Lung (tissue), 11 donors: ENCODE measurements at regions not wholly inside any gene's neighbourhood (a gene's known extent, or its start where the extent isn't known, plus 50 kb on each side); places are given as distances from the start of the nearest gene placed in this dataset.

Source experiments
- ATAC-seq: fragments of 200-7000 bp; cut with Tn5 transposase; one replicate; pipeline ENCODE4 v1.9.1; 2020; ENCODE audit warnings: moderate number of reproducible peaks; ENCODE audit not compliant: insufficient read depth, low FRiP score
- DNase-seq, 3 donors: peaks; one replicate each; pipeline ENCODE4 v3.0.0-alpha.2; 2013 to 2017
- H3K27ac ChIP-seq, 2 donors: one replicate each; pipeline ENCODE4 v1.5.1; 2013; ENCODE audit warnings: mild to moderate bottlenecking in 2 of 2, moderate library complexity in 2 of 2, control low read depth in 1 of 2, inconsistent platforms in 1 of 2, low read depth in 1 of 2, low read length in 1 of 2
- H3K27me3 ChIP-seq, 3 donors: one replicate each; pipeline ENCODE4 v1.5.1; 2013; ENCODE audit warnings: low read length in 2 of 3; ENCODE audit not compliant: control insufficient read depth in 3 of 3, insufficient read depth in 3 of 3
- H3K36me3 ChIP-seq, 4 donors: one replicate each; pipeline ENCODE4 v1.5.1; 2013; ENCODE audit warnings: low read length in 4 of 4, mild to moderate bottlenecking in 1 of 4, moderate library complexity in 1 of 4; ENCODE audit not compliant: control insufficient read depth in 4 of 4, insufficient read depth in 4 of 4
- H3K4me1 ChIP-seq, 5 donors: one replicate each; pipeline ENCODE4 v1.5.1; 2013; ENCODE audit warnings: low read length in 5 of 5, mild to moderate bottlenecking in 2 of 5, moderate library complexity in 1 of 5; ENCODE audit not compliant: control insufficient read depth in 5 of 5, insufficient read depth in 5 of 5
- H3K4me3 ChIP-seq: one replicate; pipeline ENCODE4 v1.5.1; 2013; ENCODE audit warnings: mild to moderate bottlenecking, control low read depth, moderate library complexity
- H3K9ac ChIP-seq, 2 donors: one replicate each; pipeline ENCODE4 v1.5.1; 2013; ENCODE audit warnings: low read length in 2 of 2, control low read depth in 1 of 2; ENCODE audit not compliant: insufficient read depth in 1 of 2
- H3K9me3 ChIP-seq, 4 donors: one replicate each; pipeline ENCODE4 v1.5.1; 2013; ENCODE audit warnings: low read length in 3 of 4, mild to moderate bottlenecking in 1 of 4, moderate library complexity in 1 of 4; ENCODE audit not compliant: control insufficient read depth in 4 of 4, insufficient read depth in 3 of 4
- CTCF ChIP-seq: IDR thresholded peaks from 2 replicates; pipeline ENCODE4 v1.5.1; 2012; ENCODE audit warnings: mild to moderate bottlenecking; ENCODE audit errors: control extremely low read depth, extremely low read depth
- WGBS, 2 donors: extraction: QIAGEN DNeasy Blood & Tissue Kit; methylation state at CpG; one replicate each; pipeline ENCODE4 v1.1.7; 2013; 5-methylcytosine and 5-hydroxymethylcytosine counted together
- donor health status: control.
- donor health status: control.
- donor health status: Bipolar disorder and iron deficiency.
- donor health status: healthy.
- donor health status: DM: yes; HTN: yes; CAD: no.

GRCh38 chr2:176729706-176730569 is 460.7 kb downstream of the MTX2 start:
- peak; percentile 79 to 98 (median 98) for DNase-seq
- Histone ChIP-seq H3K36me3 (no peaks in the 10 kb centered on the region), H3K4me1 (peaks cover 0 to 25% (median 0%) of the 10 kb centered on the region in 5 donors), H3K4me3 (no peak overlapping the region), H3K9ac (no peak overlapping the region), H3K9me3 (no peaks in the 10 kb centered on the region), H3K27me3 (no peaks in the 10 kb centered on the region), H3K27ac (no peak overlapping the region)
- no peak for TF ChIP-seq CTCF
- WGBS, 2 donors = 45 to 73% methylated on average over 1 of the region's 1 CpG
- no peak for ATAC-seq

- DNase-seq (no peak), ATAC-seq (no peak)
- no peaks in the 10 kb centered on the region for H3K36me3 ChIP-seq
- TF ChIP-seq CTCF = no peak
- no peaks in the 10 kb centered on the region for H3K27me3 ChIP-seq
- no peak overlapping the region for H3K4me3 ChIP-seq
- peaks cover 0 to 16% (median 0%) of the 10 kb centered on the region in 5 donors for H3K4me1 ChIP-seq
- no peak overlapping the region for H3K9ac ChIP-seq
- 63 to 83% methylated on average over 1 of the region's 1 CpG for WGBS, 2 donors
- H3K9me3 ChIP-seq = no peaks in the 10 kb centered on the region
- H3K27ac ChIP-seq = no peak overlapping the region
Observed at GRCh38 chr2:176732780-176733179, 463.5 kb downstream of the MTX2 start.

GRCh38 chr2:176733698-176734430 is 464.6 kb downstream of the MTX2 start:
- no peak overlapping the region for H3K4me3 ChIP-seq
- no peak for TF ChIP-seq CTCF
- no peak overlapping the region for H3K9ac ChIP-seq
- H3K4me1 ChIP-seq = peaks cover 0 to 16% (median 0%) of the 10 kb centered on the region in 5 donors
- H3K9me3 ChIP-seq = no peaks in the 10 kb centered on the region
- H3K27ac ChIP-seq = no peak overlapping the region
- DNase-seq (no peak), ATAC-seq (no peak)
- no peaks in the 10 kb centered on the region for H3K27me3 ChIP-seq
- H3K36me3 ChIP-seq = no peaks in the 10 kb centered on the region
- WGBS, 2 donors = 71 to 96% methylated on average over 3 of the region's 3 CpGs
